ENCODE measurements at regions not wholly inside any gene's neighbourhood (a gene's known extent, or its start where the extent isn't known, plus 50 kb on each side); places are given as distances from the start of the nearest gene placed in this dataset.

DNA sequence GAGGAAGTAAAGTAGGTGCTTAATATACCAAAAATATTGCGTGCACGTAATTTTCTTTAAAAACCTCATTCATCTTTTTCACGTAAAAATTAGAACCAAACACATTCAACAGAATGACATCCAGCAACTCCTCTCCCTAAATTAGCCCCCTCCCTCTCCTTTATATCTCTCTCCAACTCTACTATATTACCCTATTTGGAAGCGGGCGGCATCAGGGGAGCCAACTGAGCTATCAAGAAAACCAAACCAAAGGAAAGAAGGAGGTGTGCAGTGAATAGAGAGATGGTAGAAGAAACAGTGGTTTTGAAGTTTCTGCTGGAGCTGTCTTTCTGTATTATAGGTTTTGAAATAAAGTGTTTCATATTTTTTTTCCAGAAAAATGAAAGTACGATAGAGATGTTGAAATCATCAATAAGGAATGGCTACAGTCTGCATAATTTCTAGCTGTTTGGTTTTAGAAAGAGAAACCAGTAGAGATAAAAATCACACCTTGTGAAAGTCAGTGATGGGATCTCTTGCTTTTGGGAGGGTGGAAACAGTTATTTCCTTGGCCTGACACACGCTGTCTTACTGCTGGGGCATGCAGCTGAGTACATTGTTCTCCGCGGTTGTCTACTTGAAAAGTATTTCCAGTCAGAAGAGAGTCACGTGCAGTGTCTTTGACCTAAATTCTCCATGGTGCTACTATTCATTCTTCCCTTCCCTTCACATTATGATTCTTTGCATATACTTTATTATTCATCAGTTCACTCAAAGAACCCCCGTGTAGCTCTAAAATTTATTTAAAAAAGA lies 94.1 kb upstream of the WDR17 start:
- DNase-seq (no peak), ATAC-seq (no peak)
- H3K9me3 Mint-ChIP-seq, result peaks cover 4% of the 10 kb centered on the region
- no peaks in the 10 kb centered on the region for H3K4me1 Mint-ChIP-seq (ENCODE audit: low read depth)
- no peaks in the 10 kb centered on the region for H3K36me3 Mint-ChIP-seq (ENCODE audit: insufficient read depth)
- H3K27me3 Mint-ChIP-seq (ENCODE audit: low read depth), result peaks cover 2% of the 10 kb centered on the region
- H3K4me3 Mint-ChIP-seq, result no peak overlapping the region

GRCh38 chr4:175973027-175973923 lies 92.4 kb upstream of the WDR17 start:
- ATAC-seq (no peak), DNase-seq (no peak)
- no peaks in the 10 kb centered on the region for H3K36me3 Mint-ChIP-seq (ENCODE audit: insufficient read depth)
- H3K27me3 Mint-ChIP-seq (ENCODE audit: low read depth), result peaks cover 3% of the 10 kb centered on the region
- no peak overlapping the region for H3K4me3 Mint-ChIP-seq
- H3K4me1 Mint-ChIP-seq (ENCODE audit: low read depth), result no peaks in the 10 kb centered on the region
- H3K9me3 Mint-ChIP-seq, result no peaks in the 10 kb centered on the region

DNA sequence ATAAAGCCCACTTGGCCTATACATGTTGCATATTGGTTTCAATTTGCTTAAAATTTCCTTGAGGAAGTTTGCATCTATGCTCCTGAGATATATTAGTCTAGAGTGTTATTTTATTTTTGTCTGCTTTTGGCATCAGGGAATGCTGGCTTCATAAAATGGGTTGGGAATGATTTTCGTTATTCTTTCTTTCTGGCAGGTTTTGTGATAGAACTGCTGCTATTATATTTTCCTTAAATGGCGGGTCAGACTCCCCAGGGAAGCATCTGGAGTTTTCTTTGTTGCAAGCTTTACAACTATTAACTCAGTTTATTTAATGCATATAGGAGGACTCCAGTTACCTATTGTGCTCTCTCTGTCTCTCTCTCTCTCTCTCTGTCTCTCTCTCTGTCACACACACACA lies 82.0 kb upstream of the WDR17 start:
- Mint-ChIP-seq H3K9me3 (no peaks in the 10 kb centered on the region), H3K4me3 (no peak overlapping the region), H3K4me1 (ENCODE audit: low read depth) (no peaks in the 10 kb centered on the region), H3K36me3 (ENCODE audit: insufficient read depth) (no peaks in the 10 kb centered on the region), H3K27me3 (ENCODE audit: low read depth) (no peaks in the 10 kb centered on the region)
- ATAC-seq (no peak), DNase-seq (no peak)

DNA sequence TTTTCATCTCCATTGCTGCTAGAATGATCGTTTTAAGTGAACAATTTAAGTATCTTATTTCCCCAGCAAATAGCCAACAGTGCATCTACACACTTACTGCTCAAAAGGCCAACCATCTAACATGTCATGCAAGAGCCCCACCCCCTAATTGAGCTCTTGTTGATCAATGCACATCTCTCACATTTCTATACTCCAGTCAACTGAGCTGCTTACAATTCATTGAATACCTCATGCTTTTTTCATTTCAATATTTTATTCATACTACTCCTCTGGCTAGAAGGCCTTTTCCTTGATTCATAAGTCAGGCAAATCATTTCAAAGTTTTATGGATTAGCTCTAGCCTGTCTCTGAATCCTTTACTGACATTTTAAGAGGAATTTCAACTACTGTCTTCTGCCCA lies 79.0 kb upstream of the WDR17 start:
- Mint-ChIP-seq H3K9me3 (no peaks in the 10 kb centered on the region), H3K4me1 (ENCODE audit: low read depth) (no peaks in the 10 kb centered on the region), H3K36me3 (ENCODE audit: insufficient read depth) (no peaks in the 10 kb centered on the region), H3K4me3 (no peak overlapping the region), H3K27me3 (ENCODE audit: low read depth) (no peaks in the 10 kb centered on the region)
- ATAC-seq, result no peak
- DNase-seq, result no peak

DNA sequence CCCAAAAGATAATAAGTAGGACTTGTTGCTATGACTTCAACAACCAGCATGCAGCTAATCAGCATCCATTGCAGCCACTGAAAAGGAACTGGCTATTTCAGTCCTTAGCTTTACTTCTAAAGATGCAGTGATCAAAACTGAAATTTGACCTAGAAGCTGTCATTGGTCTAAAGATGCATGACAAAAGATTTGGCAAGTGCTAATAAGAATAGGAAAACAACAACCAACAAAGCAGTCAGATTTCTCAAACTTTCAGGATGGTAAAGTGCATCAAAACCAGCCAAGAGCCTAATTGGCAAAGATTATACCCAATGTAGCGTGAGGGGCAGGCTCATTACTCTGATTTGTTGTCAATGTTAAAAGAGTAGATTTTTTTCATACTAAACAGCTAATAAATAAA lies 77.1 kb upstream of the WDR17 start:
- H3K4me1 Mint-ChIP-seq (ENCODE audit: low read depth), result no peaks in the 10 kb centered on the region
- DNase-seq, result no peak
- H3K27me3 Mint-ChIP-seq (ENCODE audit: low read depth), result no peaks in the 10 kb centered on the region
- no peak for ATAC-seq
- H3K36me3 Mint-ChIP-seq (ENCODE audit: insufficient read depth), result no peaks in the 10 kb centered on the region
- no peaks in the 10 kb centered on the region for H3K9me3 Mint-ChIP-seq
- H3K4me3 Mint-ChIP-seq, result no peak overlapping the region

DNA sequence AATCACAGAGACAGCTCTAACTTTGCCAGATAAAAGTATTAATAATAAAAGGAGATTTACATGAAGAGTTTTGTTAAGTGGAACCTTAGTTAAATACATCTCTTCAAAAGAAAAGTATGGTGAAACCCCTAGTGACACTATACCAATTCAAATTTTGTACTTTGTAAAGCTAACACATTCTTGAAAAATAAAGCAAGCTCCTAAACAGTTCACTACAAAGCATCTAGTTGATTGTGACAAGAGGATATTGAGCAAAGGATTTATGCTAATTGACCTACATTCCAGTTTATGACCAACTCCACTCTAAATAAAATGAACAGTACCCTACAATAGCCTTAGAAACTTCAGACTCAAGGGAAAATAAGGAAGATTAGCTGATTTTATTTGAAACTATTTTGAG lies 69.4 kb upstream of the WDR17 start:
- H3K9me3 Mint-ChIP-seq, result no peaks in the 10 kb centered on the region
- no peak for ATAC-seq
- H3K27me3 Mint-ChIP-seq (ENCODE audit: low read depth), result peaks cover 24% of the 10 kb centered on the region
- H3K4me1 Mint-ChIP-seq (ENCODE audit: low read depth), result no peaks in the 10 kb centered on the region
- no peak for DNase-seq
- no peak overlapping the region for H3K4me3 Mint-ChIP-seq
- H3K36me3 Mint-ChIP-seq (ENCODE audit: insufficient read depth), result no peaks in the 10 kb centered on the region

GRCh38 chr4:175997291-175997690 lies 68.3 kb upstream of the WDR17 start:
- no peaks in the 10 kb centered on the region for H3K4me1 Mint-ChIP-seq (ENCODE audit: low read depth)
- H3K9me3 Mint-ChIP-seq, result no peaks in the 10 kb centered on the region
- no peak overlapping the region for H3K4me3 Mint-ChIP-seq
- DNase-seq (no peak), ATAC-seq (no peak)
- H3K27me3 Mint-ChIP-seq (ENCODE audit: low read depth), result peaks cover 33% of the 10 kb centered on the region
- no peaks in the 10 kb centered on the region for H3K36me3 Mint-ChIP-seq (ENCODE audit: insufficient read depth)

GRCh38 chr4:175998782-175999181 lies 66.9 kb upstream of the WDR17 start:
- ATAC-seq (no peak), DNase-seq (no peak)
- no peaks in the 10 kb centered on the region for H3K36me3 Mint-ChIP-seq (ENCODE audit: insufficient read depth)
- H3K9me3 Mint-ChIP-seq, result no peaks in the 10 kb centered on the region
- H3K4me1 Mint-ChIP-seq (ENCODE audit: low read depth), result peaks cover 2% of the 10 kb centered on the region
- peaks cover 41% of the 10 kb centered on the region for H3K27me3 Mint-ChIP-seq (ENCODE audit: low read depth)
- no peak overlapping the region for H3K4me3 Mint-ChIP-seq

DNA sequence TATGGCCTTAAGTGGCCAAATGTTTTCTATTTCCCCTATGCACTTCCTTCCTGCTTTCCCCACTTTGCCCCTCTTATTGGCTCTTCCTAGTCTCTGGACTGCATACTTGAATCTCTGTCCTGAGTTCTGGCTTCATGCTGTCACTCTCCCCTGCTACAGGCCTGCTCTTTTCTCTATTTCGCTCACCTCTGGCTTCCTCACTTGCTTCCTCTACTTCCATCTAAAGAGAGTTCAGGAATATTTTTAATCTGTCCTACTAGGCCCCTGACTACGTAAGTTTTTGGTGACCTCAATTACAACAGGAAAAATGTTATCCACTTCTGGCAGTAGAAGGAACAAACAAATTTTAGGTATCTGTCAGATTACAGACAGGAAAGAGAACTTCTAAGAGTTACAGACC lies 65.7 kb upstream of the WDR17 start:
- H3K27me3 Mint-ChIP-seq (ENCODE audit: low read depth), result peaks cover 38% of the 10 kb centered on the region
- H3K36me3 Mint-ChIP-seq (ENCODE audit: insufficient read depth), result no peaks in the 10 kb centered on the region
- H3K4me1 Mint-ChIP-seq (ENCODE audit: low read depth), result peaks cover 2% of the 10 kb centered on the region
- no peak overlapping the region for H3K4me3 Mint-ChIP-seq
- no peak for DNase-seq
- no peaks in the 10 kb centered on the region for H3K9me3 Mint-ChIP-seq
- ATAC-seq, result no peak

- Mint-ChIP-seq H3K4me3 (no peak overlapping the region), H3K27me3 (ENCODE audit: low read depth) (peaks cover 38% of the 10 kb centered on the region)
- no peak for ATAC-seq
These were observed 64.3 kb upstream of the WDR17 start for GRCh38 chr4:176001151-176002006.

GRCh38 chr4:176002007-176002613 lies 63.5 kb upstream of the WDR17 start:
- no peaks in the 10 kb centered on the region for H3K9me3 Mint-ChIP-seq
- peaks cover 2% of the 10 kb centered on the region for H3K4me1 Mint-ChIP-seq (ENCODE audit: low read depth)
- ATAC-seq (peak in 1 of 2 donors; percentile 59), DNase-seq (no peak)
- peaks cover 38% of the 10 kb centered on the region for H3K27me3 Mint-ChIP-seq (ENCODE audit: low read depth)
- H3K4me3 Mint-ChIP-seq, result peak overlapping the region; percentile 49
- no peaks in the 10 kb centered on the region for H3K36me3 Mint-ChIP-seq (ENCODE audit: insufficient read depth)

More at GRCh38 chr4:176001151-176002006, 64.3 kb upstream of the WDR17 start:
- H3K9me3 Mint-ChIP-seq, result no peaks in the 10 kb centered on the region
- H3K4me1 Mint-ChIP-seq (ENCODE audit: low read depth), result peaks cover 2% of the 10 kb centered on the region
- no peaks in the 10 kb centered on the region for H3K36me3 Mint-ChIP-seq (ENCODE audit: insufficient read depth)
- no peak for DNase-seq

DNA sequence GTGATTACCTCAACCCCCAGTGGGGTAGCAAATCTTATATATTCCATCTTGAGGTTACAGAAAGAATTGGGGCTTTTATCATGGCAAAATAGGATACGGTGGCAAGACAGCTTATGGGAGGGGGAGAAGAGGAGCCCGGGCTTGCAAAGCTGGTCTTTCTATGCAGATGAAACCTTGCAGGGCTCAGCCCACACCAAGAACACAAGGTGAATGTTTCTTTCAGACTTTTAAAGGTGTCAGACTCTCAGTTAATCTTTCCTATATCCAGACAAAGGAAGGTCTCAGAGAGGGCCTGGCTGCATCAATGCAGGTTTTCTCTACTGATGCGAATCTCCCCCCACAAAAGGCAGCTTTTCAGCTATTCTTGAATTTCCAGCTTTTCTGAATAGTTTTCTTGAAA lies 59.9 kb upstream of the WDR17 start:
- no peak for ATAC-seq
- no peaks in the 10 kb centered on the region for H3K9me3 Mint-ChIP-seq
- no peak overlapping the region for H3K4me3 Mint-ChIP-seq
- no peak for DNase-seq
- H3K4me1 Mint-ChIP-seq (ENCODE audit: low read depth), result peaks cover 2% of the 10 kb centered on the region
- no peaks in the 10 kb centered on the region for H3K36me3 Mint-ChIP-seq (ENCODE audit: insufficient read depth)
- peaks cover 22% of the 10 kb centered on the region for H3K27me3 Mint-ChIP-seq (ENCODE audit: low read depth)

DNA sequence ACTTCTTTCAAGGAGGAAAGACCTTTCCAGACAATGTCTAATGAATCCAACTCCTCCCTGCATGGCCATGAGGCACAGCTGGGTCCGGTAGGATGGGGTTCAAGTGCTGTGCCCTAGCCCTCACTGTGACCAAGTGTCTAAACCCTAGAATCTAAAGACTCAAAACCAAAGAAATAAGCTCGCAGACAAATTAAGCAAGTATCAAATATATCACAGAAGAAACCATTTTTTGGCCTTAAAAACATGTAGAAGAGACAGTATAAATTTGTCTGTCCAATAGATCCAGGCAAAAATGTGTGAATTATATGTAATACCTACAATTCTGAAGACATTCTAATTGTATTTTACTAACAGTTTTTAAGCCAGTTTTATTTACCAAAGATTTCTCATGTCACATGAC lies 56.4 kb upstream of the WDR17 start:
- Mint-ChIP-seq H3K36me3 (ENCODE audit: insufficient read depth) (no peaks in the 10 kb centered on the region), H3K4me3 (no peak overlapping the region), H3K27me3 (ENCODE audit: low read depth) (no peaks in the 10 kb centered on the region), H3K9me3 (no peaks in the 10 kb centered on the region), H3K4me1 (ENCODE audit: low read depth) (no peaks in the 10 kb centered on the region)
- DNase-seq, result no peak
- ATAC-seq, result no peak

DNA sequence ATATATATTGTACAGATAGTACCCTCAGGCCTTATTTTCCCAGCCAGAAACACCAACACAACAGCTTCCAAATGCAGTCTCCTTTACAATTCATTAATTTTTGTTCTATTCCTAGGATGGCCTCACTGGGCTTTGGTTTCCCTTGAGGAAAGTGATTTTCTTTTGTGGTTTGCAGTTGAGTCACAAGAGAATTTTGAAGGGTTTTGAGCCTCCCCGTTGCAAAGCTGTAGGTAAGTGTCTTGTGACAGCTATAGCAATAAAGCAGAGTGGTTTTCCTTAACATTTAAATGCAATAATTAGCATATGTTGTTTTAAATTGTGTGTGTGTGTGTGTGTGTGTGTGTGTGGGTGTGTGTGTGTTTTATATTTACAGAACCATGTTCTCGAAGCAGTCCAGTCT lies 54.1 kb upstream of the WDR17 start:
- H3K4me1 Mint-ChIP-seq (ENCODE audit: low read depth), result no peaks in the 10 kb centered on the region

More for the DNA sequence above, 54.1 kb upstream of the WDR17 start:
- H3K27me3 Mint-ChIP-seq (ENCODE audit: low read depth), result no peaks in the 10 kb centered on the region
- no peak for DNase-seq
- no peaks in the 10 kb centered on the region for H3K9me3 Mint-ChIP-seq
- H3K4me3 Mint-ChIP-seq, result no peak overlapping the region
- no peak for ATAC-seq
- no peaks in the 10 kb centered on the region for H3K36me3 Mint-ChIP-seq (ENCODE audit: insufficient read depth)

All from activated T-cell treated with anti-CD3 and anti-CD28 coated beads, Interleukin-2, amount 50 U/mL, for 4 hours (primary cell).